H9 (cell line): ENCODE measurements at regions not wholly inside any gene's neighbourhood (a gene's known extent, or its start where the extent isn't known, plus 50 kb on each side); places are given as distances from the start of the nearest gene placed in this dataset.

Source experiments
- DNase-seq: peaks from one replicate; pipeline ENCODE4 v3.0.0-alpha.2; 2017
- H2AFZ ChIP-seq: one replicate; pipeline ENCODE4 v1.6.1; 2013; ENCODE audit warnings: mild to moderate bottlenecking, low read length, control low read depth, moderate library complexity
- H2AK5ac ChIP-seq: 2 replicates; pipeline ENCODE4 v1.6.1; 2013; ENCODE audit warnings: low read length, control low read depth, mixed read lengths; ENCODE audit not compliant: insufficient read length
- H2BK120ac ChIP-seq: one replicate; pipeline ENCODE4 v1.6.1; 2013; ENCODE audit warnings: low read depth, mild to moderate bottlenecking, low read length, control low read depth, inconsistent platforms; ENCODE audit not compliant: poor library complexity, severe bottlenecking
- H2BK12ac ChIP-seq: 2 replicates; pipeline ENCODE4 v1.6.1; 2013; ENCODE audit warnings: low read length, control low read depth, mixed read lengths, low read depth; ENCODE audit not compliant: insufficient read length
- H2BK15ac ChIP-seq: 2 replicates; pipeline ENCODE4 v1.6.1; 2013; ENCODE audit warnings: low read depth, low read length, control low read depth
- H2BK20ac ChIP-seq: one replicate; pipeline ENCODE4 v1.6.1; 2013; ENCODE audit warnings: low read depth, mild to moderate bottlenecking, low read length, control low read depth, inconsistent platforms; ENCODE audit not compliant: poor library complexity, severe bottlenecking
- H2BK5ac ChIP-seq: 2 replicates; pipeline ENCODE4 v1.6.1; 2013; ENCODE audit warnings: low read length, control low read depth, mixed read lengths; ENCODE audit not compliant: insufficient read length
- H3K14ac ChIP-seq: 2 replicates; pipeline ENCODE4 v1.6.1; 2013; ENCODE audit warnings: low read length, control low read depth; ENCODE audit not compliant: insufficient read depth
- H3K18ac ChIP-seq: 2 replicates; pipeline ENCODE4 v1.6.1; 2013; ENCODE audit warnings: low read depth, mild to moderate bottlenecking, mixed read lengths, low read length, control low read depth; ENCODE audit not compliant: insufficient read length
- H3K23ac ChIP-seq: 2 replicates; pipeline ENCODE4 v1.6.1; 2013; ENCODE audit warnings: low read length, control low read depth, mixed read lengths, low read depth; ENCODE audit not compliant: insufficient read length
- H3K23me2 ChIP-seq: 2 replicates; pipeline ENCODE4 v1.6.1; 2013; ENCODE audit warnings: low read depth, mild to moderate bottlenecking, mixed read lengths, low read length, control low read depth; ENCODE audit not compliant: insufficient read length, poor library complexity, severe bottlenecking
- H3K27ac ChIP-seq: 2 replicates; pipeline ENCODE4 v1.5.1; 2013; ENCODE audit warnings: low read length, control low read depth, mixed read lengths, low read depth; ENCODE audit not compliant: insufficient read length
- H3K27me3 ChIP-seq: 2 replicates; pipeline ENCODE4 v1.6.1; 2013; ENCODE audit warnings: low read length, control low read depth, inconsistent platforms; ENCODE audit not compliant: insufficient read depth
- H3K4ac ChIP-seq: 2 replicates; pipeline ENCODE4 v1.6.1; 2013; ENCODE audit warnings: low read depth, mild to moderate bottlenecking, control low read depth, inconsistent platforms, low read length, moderate library complexity
- H3K4me1 ChIP-seq: 2 replicates; pipeline ENCODE4 v1.6.1; 2013; ENCODE audit warnings: low read length, control low read depth, inconsistent platforms; ENCODE audit not compliant: insufficient read depth
- H3K4me2 ChIP-seq: 2 replicates; pipeline ENCODE4 v1.6.1; 2013; ENCODE audit warnings: low read length, control low read depth, mixed read lengths; ENCODE audit not compliant: insufficient read length, insufficient read depth
- H3K56ac ChIP-seq: 2 replicates; pipeline ENCODE4 v1.6.1; 2013; ENCODE audit warnings: low read depth, mild to moderate bottlenecking, mixed read lengths, low read length, control low read depth; ENCODE audit not compliant: insufficient read length
- H3K79me1 ChIP-seq: 2 replicates; pipeline ENCODE4 v1.6.1; 2013; ENCODE audit warnings: low read depth, mild to moderate bottlenecking, moderate library complexity, low read length, control low read depth, inconsistent platforms; ENCODE audit not compliant: insufficient read depth, poor library complexity, severe bottlenecking
- H3K79me2 ChIP-seq: 2 replicates; pipeline ENCODE4 v1.6.1; 2013; ENCODE audit warnings: low read length, control low read depth, inconsistent platforms; ENCODE audit not compliant: insufficient read depth
- H3K9ac ChIP-seq: 2 replicates; pipeline ENCODE4 v1.6.1; 2013; ENCODE audit warnings: low read length, control low read depth, mixed read lengths; ENCODE audit not compliant: insufficient read length; ENCODE audit errors: extremely low read depth
- H3K9me3 ChIP-seq: one replicate; pipeline ENCODE4 v1.6.1; 2013; ENCODE audit warnings: low read depth, low read length, inconsistent platforms; ENCODE audit not compliant: control insufficient read depth
- H3T11ph ChIP-seq: one replicate; pipeline ENCODE4 v1.6.1; 2013; ENCODE audit warnings: mild to moderate bottlenecking, low read length, control low read depth, inconsistent platforms
- H4K20me1 ChIP-seq: one replicate; pipeline ENCODE4 v1.6.1; 2013; ENCODE audit not compliant: control insufficient read depth, insufficient read length, insufficient read depth
- H4K5ac ChIP-seq: 2 replicates; pipeline ENCODE4 v1.6.1; 2013; ENCODE audit warnings: low read depth, mild to moderate bottlenecking, mixed read lengths, low read length, control low read depth; ENCODE audit not compliant: insufficient read length
- H4K8ac ChIP-seq: replicated peaks from 2 replicates; pipeline ENCODE4 v1.6.1; 2013; ENCODE audit warnings: low read length, control low read depth, mixed read lengths, low read depth; ENCODE audit not compliant: insufficient read length
- H4K91ac ChIP-seq: 2 replicates; pipeline ENCODE4 v1.6.1; 2013; ENCODE audit warnings: low read depth, mild to moderate bottlenecking, moderate library complexity, mixed read lengths, low read length, control low read depth; ENCODE audit not compliant: insufficient read length
- H3K27ac Mint-ChIP-seq, 3 experiments: 2 replicates in 2 of 3; 3 replicates in 1 of 3; pipeline ENCODE4 v1.8.0; 2020 to 2021; ENCODE audit warnings: mixed read lengths in 3 of 3, mild to moderate bottlenecking in 1 of 3, moderate library complexity in 1 of 3
- H3K27me3 Mint-ChIP-seq: 2 replicates; pipeline ENCODE4 v1.8.0; 2021; ENCODE audit warnings: low read depth, mild to moderate bottlenecking, moderate library complexity, mixed read lengths
- H3K36me3 Mint-ChIP-seq, 3 experiments: 2 replicates in 2 of 3; 3 replicates in 1 of 3; pipeline ENCODE4 v1.8.0; 2020 to 2021; ENCODE audit warnings: low read depth in 3 of 3, mixed read lengths in 3 of 3; ENCODE audit not compliant: insufficient read depth in 1 of 3
- H3K4me1 Mint-ChIP-seq, 2 experiments: 2 replicates each; pipeline ENCODE4 v1.8.0; 2020; ENCODE audit warnings: mixed read lengths in 2 of 2
- H3K4me3 Mint-ChIP-seq, 2 experiments: 2 replicates in 1 of 2; 3 replicates in 1 of 2; pipeline ENCODE4 v1.8.0; 2020 to 2021; ENCODE audit warnings: mild to moderate bottlenecking in 2 of 2, mixed read lengths in 2 of 2, moderate library complexity in 1 of 2
- H3K9me3 Mint-ChIP-seq, 2 experiments: 2 replicates in 1 of 2; 3 replicates in 1 of 2; pipeline ENCODE4 v1.8.0; 2020; ENCODE audit warnings: mild to moderate bottlenecking in 2 of 2, mixed read lengths in 2 of 2, moderate library complexity in 1 of 2
- WGBS: extraction: QIAGEN DNeasy Blood & Tissue Kit; methylation state at CpG from one replicate; pipeline ENCODE4 v1.1.7; 2013; ENCODE audit warnings: missing lambda C conversion rate, low lambda C conversion rate, mixed read lengths; ENCODE audit not compliant: insufficient read length; ENCODE audit errors: extremely low coverage; 5-methylcytosine and 5-hydroxymethylcytosine counted together
- TF ChIP-seq, protein P1 (sequence below): fragments of 200-600 bp; sonication (generic); conservative IDR thresholded peaks from 3 replicates; pipeline ENCODE4 v1.8.0; 2021; ENCODE audit warnings: antibody characterized with exemption, mild to moderate bottlenecking

DNA sequence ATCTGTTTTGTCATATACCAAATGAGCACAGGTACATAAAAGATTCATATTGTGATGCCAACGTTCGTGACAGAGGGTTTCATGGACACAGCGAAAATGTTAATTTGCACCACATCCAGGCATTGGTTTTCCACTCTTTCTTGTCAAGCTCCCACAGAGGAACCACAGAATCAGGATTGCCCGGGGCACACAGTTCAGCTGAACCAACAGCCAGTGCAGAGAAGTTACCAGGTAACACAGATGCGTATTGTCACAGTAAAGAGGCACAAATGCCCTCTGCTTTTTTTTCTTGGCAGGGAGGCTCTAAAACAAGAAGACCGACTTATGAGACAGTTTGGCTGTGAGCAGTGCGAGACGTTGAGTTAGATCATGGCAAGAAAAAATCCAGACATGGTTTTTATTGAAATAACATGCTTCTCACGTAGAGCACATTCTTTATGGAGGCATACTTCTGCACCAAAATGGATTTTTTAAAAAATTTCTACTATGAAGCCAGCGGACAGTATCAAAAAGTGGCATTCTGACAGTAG, 331.1 kb upstream of the KIAA1217 start:
- Histone ChIP-seq H3K9ac (no peak overlapping the region), H3K9me3 (no peaks in the 10 kb centered on the region), H2BK20ac (no peak overlapping the region), H2BK5ac (no peak overlapping the region), H2AK5ac (no peak overlapping the region), H4K8ac (no peak overlapping the region), H3K27me3 (no peaks in the 10 kb centered on the region), H2BK12ac (no peak overlapping the region), H4K91ac (no peak overlapping the region), H3K23me2 (no peaks in the 10 kb centered on the region), H3K27ac (no peak overlapping the region), H3K79me2 (no peaks in the 10 kb centered on the region), H4K20me1 (no peaks in the 10 kb centered on the region), H3K18ac (no peak overlapping the region), H3K14ac (no peak overlapping the region), H2AFZ (no peak overlapping the region), H3K56ac (no peak overlapping the region), H3K23ac (no peak overlapping the region), H3T11ph (no peak overlapping the region), H2BK120ac (no peak overlapping the region), H4K5ac (no peak overlapping the region), H3K4me1 (no peaks in the 10 kb centered on the region), H2BK15ac (no peak overlapping the region), H3K4ac (no peak overlapping the region), H3K4me2 (no peak overlapping the region), H3K79me1 (no peaks in the 10 kb centered on the region)
- H3K9me3 Mint-ChIP-seq: no peaks in the 10 kb centered on the region
- no peak overlapping the region for H3K27ac Mint-ChIP-seq
- TF ChIP-seq, protein P1, sequence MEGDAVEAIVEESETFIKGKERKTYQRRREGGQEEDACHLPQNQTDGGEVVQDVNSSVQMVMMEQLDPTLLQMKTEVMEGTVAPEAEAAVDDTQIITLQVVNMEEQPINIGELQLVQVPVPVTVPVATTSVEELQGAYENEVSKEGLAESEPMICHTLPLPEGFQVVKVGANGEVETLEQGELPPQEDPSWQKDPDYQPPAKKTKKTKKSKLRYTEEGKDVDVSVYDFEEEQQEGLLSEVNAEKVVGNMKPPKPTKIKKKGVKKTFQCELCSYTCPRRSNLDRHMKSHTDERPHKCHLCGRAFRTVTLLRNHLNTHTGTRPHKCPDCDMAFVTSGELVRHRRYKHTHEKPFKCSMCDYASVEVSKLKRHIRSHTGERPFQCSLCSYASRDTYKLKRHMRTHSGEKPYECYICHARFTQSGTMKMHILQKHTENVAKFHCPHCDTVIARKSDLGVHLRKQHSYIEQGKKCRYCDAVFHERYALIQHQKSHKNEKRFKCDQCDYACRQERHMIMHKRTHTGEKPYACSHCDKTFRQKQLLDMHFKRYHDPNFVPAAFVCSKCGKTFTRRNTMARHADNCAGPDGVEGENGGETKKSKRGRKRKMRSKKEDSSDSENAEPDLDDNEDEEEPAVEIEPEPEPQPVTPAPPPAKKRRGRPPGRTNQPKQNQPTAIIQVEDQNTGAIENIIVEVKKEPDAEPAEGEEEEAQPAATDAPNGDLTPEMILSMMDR: no peak
- H3K27me3 Mint-ChIP-seq: no peaks in the 10 kb centered on the region
- no CpG with 5 or more reads among the region's 10 CpGs for WGBS
- no peaks in the 10 kb centered on the region; a peak in 1 of 7 replicates for H3K36me3 Mint-ChIP-seq
- no peaks in the 10 kb centered on the region for H3K4me1 Mint-ChIP-seq
- H3K4me3 Mint-ChIP-seq: no peak overlapping the region
- no peak for DNase-seq
